NCI-H128 (cell line): ENCODE measurements at regions not wholly inside any gene's neighbourhood (a gene's known extent, or its start where the extent isn't known, plus 50 kb on each side); places are given as distances from the start of the nearest gene placed in this dataset.
A peak's percentile ranks its signal among the peaks of the same experiment; 100 is the strongest.

Experiments
- DNase-seq: peaks from one replicate; lab custom pipeline; 2025; ENCODE audit not compliant: unreplicated experiment; lab: John Stamatoyannopoulos, UW

GRCh38 chr14:53553221-53553620 is 400.1 kb upstream of the DDHD1 start:
- DNase-seq: no peak

- DNase-seq: no peak
Observed at GRCh38 chr14:53551862-53552261, 398.7 kb upstream of the DDHD1 start.

GRCh38 chr14:53550776-53551175 is 397.7 kb upstream of the DDHD1 start:
- no peak for DNase-seq

- DNase-seq: no peak
Observed at GRCh38 chr14:53549956-53550355, 396.8 kb upstream of the DDHD1 start.

- no peak for DNase-seq
Observed at GRCh38 chr14:53547593-53547992, 394.5 kb upstream of the DDHD1 start.

DNA sequence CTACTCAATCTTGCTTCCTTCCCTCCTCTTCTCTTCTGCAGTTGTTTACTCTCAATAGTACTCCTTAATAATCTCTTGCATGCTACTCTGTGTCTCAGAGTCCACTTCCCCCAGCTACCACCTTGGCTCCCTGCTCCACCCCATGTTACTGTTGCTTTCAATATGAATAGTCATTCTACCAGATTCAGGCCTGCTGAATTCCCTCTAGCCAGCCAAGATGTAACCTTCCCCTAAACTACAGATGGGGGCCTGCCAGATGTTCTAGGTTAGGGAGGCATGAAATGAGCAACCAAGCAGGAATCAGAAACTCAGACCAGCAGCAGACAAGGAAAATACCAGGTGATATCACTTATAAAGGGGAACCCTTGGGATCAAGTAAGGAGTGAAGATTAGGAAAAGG is 392.1 kb upstream of the DDHD1 start:
- no peak for DNase-seq

DNA sequence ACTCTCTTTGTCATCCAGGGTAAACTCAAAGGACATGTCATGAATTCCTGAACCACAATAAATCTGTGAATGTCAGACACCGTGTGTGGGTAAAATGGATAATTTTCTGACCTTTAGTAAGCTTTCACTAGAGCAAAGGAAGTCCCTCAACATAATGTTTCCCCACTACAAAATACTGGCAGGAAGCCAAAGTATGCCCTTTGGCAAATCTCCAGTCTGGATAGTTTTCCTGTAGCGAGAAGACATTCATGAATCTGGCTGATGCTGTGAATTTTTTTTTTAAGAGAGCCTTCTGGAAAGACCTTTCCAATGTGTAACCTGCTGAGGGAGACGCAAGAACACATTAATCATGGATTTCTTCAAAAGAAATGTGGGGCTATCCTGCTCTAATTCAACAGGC is 389.6 kb upstream of the DDHD1 start:
- DNase-seq: peak; percentile 86

DNA sequence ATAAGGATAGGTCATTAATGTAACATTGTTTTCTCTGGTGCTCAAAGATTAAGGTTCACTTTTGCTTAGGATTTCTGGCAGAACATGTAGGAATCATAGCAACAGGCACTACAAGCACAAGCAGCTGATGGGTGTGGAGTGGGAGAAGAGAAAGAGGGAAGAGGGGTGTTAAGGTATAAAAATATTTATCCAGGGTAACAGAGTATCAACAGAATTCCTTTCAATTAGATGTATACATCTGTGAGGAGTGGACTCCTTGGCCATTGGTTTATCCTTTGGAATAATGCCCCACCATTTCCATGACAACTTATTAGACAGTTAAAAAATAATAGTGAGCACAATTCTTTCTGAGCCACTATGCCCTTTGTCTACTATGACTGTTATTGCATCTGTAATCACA is 388.3 kb upstream of the DDHD1 start:
- no peak for DNase-seq

DNA sequence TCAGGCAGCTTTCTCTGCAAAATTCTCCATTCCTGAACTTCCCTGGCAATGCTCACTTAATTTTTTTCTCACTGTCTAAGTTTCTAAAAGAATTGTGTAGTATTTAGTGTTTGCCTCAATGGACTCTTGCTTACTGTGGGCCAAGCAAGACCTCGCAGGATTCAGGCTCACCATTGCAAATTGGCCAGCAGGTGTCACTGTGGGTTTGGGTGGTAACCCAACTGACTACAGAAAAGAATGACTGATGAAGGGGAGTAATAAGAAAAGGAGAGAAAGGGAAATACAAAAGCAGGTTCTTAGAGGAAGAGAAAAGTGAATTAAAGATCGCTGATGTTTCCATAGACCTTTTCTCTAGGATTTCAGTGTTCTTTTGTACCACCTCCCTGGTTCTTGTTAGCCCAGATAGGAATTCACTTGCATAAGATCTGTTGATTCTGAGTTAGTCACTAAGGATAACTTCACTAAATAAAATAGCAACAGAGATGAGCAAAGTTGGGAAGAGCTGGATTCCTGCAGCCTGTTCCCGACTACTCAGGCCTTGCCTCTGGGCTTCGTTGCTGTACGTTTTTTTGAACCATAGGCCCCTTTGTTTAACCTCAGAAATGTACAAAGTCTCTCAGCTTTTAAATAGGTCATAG is 386.5 kb upstream of the DDHD1 start:
- DNase-seq: peak; percentile 61

- no peak for DNase-seq
Observed at GRCh38 chr14:53538316-53538881, 385.3 kb upstream of the DDHD1 start.

DNA sequence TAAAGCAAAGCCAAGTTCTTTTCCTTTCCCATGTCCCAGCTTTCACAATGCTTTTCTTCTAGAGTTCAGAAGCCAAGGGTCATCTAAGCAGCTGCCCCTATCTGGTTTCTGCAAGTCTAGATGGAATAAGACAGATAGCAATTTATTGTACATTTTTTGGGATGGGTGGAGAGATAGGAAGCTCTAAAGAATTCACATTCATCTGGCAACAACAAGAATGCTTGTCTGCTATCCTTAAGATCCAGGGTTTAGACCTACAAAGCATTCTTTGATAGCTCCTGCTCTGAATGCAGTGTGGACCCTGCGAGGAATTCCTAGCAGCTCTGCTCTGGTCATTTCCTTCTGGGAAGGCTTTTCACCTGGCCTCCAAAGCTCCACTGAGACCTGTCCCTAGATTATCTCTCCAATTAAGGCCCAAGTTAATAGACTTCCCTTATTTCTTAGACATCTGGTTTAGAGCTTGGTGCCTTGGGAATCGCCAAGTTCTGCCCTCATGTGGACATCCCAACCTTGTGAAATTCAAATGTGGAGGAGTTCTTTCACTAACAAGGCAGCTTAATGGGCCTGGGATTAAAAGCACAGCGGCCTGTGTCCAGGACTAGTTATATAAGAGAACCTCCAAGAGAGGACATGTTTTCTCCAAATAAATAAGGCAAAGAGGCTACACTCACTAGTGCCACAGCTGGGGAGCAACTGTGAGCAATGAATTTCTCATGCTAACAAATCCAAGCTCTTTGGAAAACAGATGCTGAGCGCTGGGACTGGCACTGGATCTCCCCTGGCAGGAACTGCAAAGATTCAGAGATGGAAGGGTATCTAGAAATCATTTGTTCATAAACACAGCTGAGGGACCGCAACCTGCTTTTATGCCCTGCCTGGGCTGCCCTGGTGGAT is 384.5 kb upstream of the DDHD1 start:
- no peak for DNase-seq

DNA sequence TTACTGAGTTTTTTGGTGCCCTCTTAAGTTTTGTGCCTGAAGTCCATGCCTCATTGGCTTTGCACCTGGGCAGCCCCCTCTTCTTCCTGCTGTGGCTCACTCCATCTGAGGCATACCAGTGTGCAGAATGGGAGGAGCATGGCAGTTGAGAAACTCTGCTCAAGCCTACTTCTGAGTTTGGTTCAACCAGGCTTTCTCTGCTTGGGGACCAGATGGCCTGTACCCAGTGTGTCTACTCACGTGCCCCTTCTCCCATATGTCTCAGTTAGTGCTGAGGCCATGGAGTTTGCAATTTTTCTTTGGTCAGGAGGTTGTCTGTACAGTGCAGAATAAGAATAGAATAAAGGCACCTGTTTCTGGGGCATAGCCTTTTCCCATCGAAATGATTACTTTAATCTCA is 383.3 kb upstream of the DDHD1 start:
- no peak for DNase-seq

DNA sequence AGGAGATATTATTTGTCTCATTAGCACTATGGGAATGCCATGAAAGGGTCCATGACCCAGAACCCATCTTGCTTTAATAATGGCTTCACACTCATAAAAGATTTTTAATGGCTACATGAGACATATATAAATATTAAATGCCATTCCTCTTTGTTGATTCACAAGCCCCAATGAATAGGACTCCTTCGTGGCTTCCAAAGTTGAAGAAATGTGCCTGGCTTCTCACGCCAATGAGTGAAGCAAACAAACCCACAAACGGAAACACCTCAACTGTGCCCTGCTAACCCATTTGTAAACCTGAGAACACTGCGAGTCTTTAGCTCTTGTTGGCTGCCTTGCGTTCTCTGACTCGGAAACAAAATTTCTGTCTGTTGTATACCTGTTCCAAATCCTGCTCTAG is 381.7 kb upstream of the DDHD1 start:
- no peak for DNase-seq

DNA sequence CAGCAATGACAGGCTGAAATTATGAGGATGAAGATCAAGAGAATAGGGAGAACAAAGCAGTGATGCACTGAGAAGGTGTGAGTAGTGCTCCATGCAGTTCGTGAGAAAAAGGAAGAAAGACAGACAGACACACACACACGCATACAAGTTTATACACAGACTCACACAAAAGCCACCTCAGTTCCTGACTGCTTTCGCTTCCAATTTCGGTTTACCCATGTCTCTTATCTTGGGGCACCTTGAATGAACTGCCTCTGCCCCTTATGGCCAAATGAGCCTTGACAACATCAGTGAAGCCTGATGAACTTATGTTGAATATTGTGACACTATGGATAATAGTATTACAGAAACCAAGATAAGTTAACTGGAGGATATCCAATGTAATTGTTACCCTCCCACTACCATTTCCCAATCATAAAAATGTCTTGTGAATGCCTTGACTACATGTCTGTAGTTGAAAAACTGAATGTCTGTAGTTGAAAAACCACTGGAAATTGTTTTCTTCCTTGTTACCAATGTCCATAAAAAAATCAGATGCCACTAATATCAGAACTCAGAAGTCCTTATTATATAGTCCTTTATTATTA is 380.4 kb upstream of the DDHD1 start:
- DNase-seq: no peak

DNA sequence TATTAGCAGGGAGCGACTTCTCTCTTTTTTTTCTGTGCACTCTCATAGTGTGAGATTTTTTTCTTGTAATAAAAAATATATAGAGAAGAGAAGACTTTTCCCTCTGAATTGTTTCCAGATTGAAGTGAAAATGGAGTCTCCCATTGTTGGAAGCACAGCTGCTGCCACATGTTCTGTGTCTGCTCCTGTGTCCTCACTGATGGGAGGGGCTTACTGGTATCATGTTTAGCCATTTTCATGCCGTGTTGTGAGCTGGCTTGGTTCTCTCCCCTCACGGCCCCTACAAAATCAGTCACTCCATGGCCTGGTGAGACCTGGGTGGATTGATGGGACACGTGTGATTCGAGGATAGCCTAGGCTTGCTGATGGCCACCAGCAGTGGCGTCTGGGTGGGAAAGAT is 379.7 kb upstream of the DDHD1 start:
- DNase-seq: no peak

GRCh38 chr14:53531730-53532129 is 378.6 kb upstream of the DDHD1 start:
- no peak for DNase-seq

- DNase-seq: no peak
Observed at GRCh38 chr14:53531156-53531555, 378.0 kb upstream of the DDHD1 start.

DNA sequence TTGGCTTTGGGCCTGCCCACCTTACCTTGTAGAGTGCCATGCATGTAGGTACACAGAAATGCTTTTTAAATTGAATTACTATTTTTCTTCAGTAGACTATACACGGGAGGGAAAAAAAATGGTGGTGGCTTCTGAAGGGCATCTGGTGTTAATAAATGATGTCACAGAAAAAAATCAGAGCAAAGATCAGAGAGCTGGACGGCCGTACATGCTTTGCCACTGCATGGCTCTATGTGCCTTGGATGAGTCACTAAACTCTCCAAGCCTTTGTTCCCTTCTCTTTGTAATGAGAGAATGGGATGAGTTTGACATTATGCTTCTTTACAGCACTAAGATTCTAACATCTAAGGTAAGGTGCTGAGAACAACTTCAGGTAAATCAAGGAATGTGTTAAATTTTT is 376.4 kb upstream of the DDHD1 start:
- no peak for DNase-seq

- DNase-seq: no peak
Observed at GRCh38 chr14:53528185-53528671, 375.1 kb upstream of the DDHD1 start.

- no peak for DNase-seq
Observed at GRCh38 chr14:53526200-53526599, 373.1 kb upstream of the DDHD1 start.

DNA sequence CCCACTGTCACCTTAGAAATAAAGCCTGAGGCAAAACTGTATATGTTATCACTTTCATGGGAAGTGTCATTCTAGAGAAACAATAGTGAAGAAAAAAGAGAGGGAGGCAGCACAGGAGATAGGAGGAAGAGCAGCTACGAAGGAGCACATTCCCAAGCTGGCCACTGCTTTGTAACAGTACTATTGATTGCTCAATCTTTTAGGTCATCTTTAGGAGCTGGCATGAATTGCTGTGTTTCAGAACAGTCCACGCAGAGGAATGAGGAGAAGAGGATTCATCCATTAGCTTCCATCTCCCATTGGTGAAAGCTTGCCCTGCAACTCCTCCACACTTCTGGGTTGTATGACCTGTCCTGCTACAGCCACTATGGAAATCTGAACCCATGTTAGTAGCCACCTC is 372.5 kb upstream of the DDHD1 start:
- DNase-seq: no peak

- DNase-seq: no peak
Observed at GRCh38 chr14:53524391-53524790, 371.3 kb upstream of the DDHD1 start.
